OCI-LY1 (cell line): ENCODE measurements at regions not wholly inside any gene's neighbourhood (a gene's known extent, or its start where the extent isn't known, plus 50 kb on each side); places are given as distances from the start of the nearest gene placed in this dataset.

Experiments
- CTCF ChIP-seq: fragments of 200-600 bp; sonication (generic), shearing (Covaris generic); IDR thresholded peaks from 2 replicates; pipeline ENCODE4 v1.5.1; 2017; ENCODE audit warnings: mild to moderate bottlenecking, antibody characterized with exemption, low read length, moderate library complexity, mixed read lengths
- EZH2 ChIP-seq: fragments of 200-600 bp; sonication (generic), shearing (Covaris generic); IDR thresholded peaks from 2 replicates; pipeline ENCODE4 v1.8.0; 2017; ENCODE audit warnings: borderline replicate concordance, mixed run types, mild to moderate bottlenecking, antibody characterized with exemption, low read length, moderate library complexity, mixed read lengths

DNA sequence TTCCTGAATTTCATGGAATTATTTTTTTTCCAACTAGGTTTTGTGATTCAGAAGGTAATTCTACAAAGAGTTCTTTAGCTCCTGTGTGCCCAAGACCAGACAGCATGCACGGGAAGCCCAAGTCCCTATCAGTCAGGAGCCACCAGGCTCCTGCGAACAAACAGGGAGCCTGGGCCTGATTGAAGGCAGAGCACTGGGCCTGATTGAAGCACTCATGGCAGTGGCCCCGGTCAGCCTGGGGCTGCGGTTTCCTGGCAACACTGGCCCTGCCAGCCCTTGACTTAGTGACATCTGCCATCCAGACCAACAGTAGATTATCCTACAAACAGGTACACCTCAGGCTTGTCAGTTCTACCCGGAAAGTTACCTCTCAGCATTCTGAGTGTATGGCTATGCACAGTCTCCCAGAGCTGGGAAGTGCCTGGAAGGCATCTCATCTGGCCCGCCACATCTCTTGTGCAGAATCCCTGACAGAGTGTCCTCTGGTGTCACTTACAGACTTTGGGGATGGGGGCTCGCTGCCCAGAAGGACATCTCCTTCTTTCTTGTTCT, 133.8 kb downstream of the VEGFA start:
- TF ChIP-seq CTCF, result no peak
- no peak for TF ChIP-seq EZH2
